ENCODE measurements at regions not wholly inside any gene's neighbourhood (a gene's known extent, or its start where the extent isn't known, plus 50 kb on each side); places are given as distances from the start of the nearest gene placed in this dataset.
"Not testable (repeated sequence)": the region's sequence is repeated elsewhere in the genome, so short reads cannot be mapped to it uniquely, and the experiment has no call there.

GRCh38 chr16:75820672-75821071 is 94.4 kb upstream of the CPHXL start:
- ATAC-seq (no peak), DNase-seq (no peak)
- no peak overlapping the region for H3K27ac ChIP-seq
- H3K4me1 ChIP-seq: no peaks in the 10 kb centered on the region
- intact Hi-C loops (cut with DNase I): no loop called here
- 90 to 92% methylated on average over 6 of the region's 6 CpGs for WGBS, 2 donors
- peaks cover 0 to under 1% (median 0%) of the 10 kb centered on the region in 11 donors for H3K9me3 ChIP-seq
- no peak for TF ChIP-seq CTCF (IDR thresholded peaks at IDR 0.05)
- peaks cover 0 to 6% (median 0%) of the 10 kb centered on the region in 7 donors for H3K27me3 ChIP-seq
- no peak overlapping the region for H3K4me3 ChIP-seq
- H3K36me3 ChIP-seq: no peaks in the 10 kb centered on the region

- no peak for TF ChIP-seq CTCF (IDR thresholded peaks at IDR 0.05)
- Histone ChIP-seq H3K27ac (no peak overlapping the region), H3K36me3 (no peaks in the 10 kb centered on the region), H3K9me3 (peaks cover 0 to 4% (median 0%) of the 10 kb centered on the region in 11 donors), H3K4me3 (no peak overlapping the region), H3K4me1 (no peaks in the 10 kb centered on the region), H3K27me3 (peaks cover 0 to 6% (median 0%) of the 10 kb centered on the region in 7 donors)
- DNase-seq (no peak), ATAC-seq (no peak)
- WGBS, 2 donors: 66 to 70% methylated on average over 3 of the region's 3 CpGs
- intact Hi-C loops (cut with DNase I): no loop called here
These were observed 94.8 kb upstream of the CPHXL start for GRCh38 chr16:75821117-75821516.

- ATAC-seq; H3K36me3 ChIP-seq; H3K27ac ChIP-seq; DNase-seq; H3K27me3 ChIP-seq; H3K4me1 ChIP-seq; intact Hi-C loops (cut with DNase I); H3K4me3 ChIP-seq: not testable (repeated sequence)
- WGBS, 2 donors: 82 to 84% methylated on average over 5 to 6 of the region's 6 CpGs
- peaks cover 0 to 32% (median 10%) of the 10 kb centered on the region in 11 donors for H3K9me3 ChIP-seq
These were observed 99.5 kb upstream of the CPHXL start for GRCh38 chr16:75825750-75826149.

DNA sequence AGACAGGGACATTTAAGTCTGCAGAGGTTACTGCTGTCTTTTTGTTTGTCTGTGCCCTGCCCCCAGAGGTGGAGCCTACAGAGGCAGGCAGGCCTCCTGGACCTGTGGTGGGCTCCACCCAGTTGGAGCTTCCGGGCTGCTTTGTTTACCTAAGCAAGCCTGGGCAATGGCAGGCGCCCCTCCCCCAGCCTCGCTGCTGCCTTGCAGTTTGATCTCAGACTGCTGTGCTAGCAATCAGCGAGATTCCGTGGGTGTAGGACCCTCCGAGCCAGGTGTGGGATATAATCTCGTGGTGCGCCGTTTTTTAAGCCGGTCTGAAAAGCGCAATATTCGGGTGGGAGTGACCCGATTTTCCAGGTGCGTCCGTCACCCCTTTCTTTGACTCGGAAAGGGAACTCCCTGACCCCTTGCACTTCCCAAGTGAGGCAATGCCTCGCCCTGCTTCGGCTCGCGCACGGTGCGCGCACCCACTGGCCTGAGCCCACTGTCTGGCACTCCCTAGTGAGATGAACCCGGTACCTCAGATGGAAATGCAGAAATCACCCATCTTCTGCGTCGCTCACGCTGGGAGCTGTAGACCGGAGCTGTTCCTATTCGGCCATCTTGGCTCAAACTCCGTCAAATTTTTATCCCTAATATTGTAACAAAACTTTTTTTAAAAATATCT is 101.2 kb upstream of the CPHXL start:
- ATAC-seq; H3K36me3 ChIP-seq; H3K4me1 ChIP-seq; DNase-seq; H3K4me3 ChIP-seq; H3K27me3 ChIP-seq; intact Hi-C loops (cut with DNase I); H3K27ac ChIP-seq: not testable (repeated sequence)
- 83 to 89% methylated on average over 11 to 19 of the region's 30 CpGs for WGBS, 2 donors
- peaks cover 0 to 45% (median 10%) of the 10 kb centered on the region in 11 donors for H3K9me3 ChIP-seq

DNA sequence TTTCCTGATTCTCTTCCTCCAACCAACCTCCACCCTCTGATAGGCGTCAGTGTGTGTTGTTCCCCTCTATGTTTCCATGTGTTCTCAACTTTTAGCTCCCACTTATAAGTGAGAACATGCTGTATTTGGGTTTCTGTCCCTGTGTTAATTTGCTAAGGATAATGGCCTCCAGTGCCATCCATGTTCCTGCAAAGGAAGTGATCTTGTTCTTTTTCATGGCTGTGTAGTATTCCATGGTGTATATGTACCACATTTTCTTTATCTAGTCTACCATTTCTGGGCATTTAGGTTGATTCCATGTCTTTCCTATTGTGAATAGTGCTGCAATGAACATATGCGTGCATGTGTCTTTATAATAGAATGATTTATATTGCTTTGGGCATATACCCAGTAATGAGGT is 107.1 kb upstream of the CPHXL start:
- DNase-seq; intact Hi-C loops (cut with DNase I); H3K27ac ChIP-seq; ATAC-seq; H3K4me1 ChIP-seq; H3K27me3 ChIP-seq; H3K36me3 ChIP-seq; H3K4me3 ChIP-seq: not testable (repeated sequence)
- peaks cover 0 to 48% (median 10%) of the 10 kb centered on the region in 11 donors for H3K9me3 ChIP-seq
- WGBS, 2 donors: 90 to 92% methylated on average over 2 of the region's 2 CpGs

DNA sequence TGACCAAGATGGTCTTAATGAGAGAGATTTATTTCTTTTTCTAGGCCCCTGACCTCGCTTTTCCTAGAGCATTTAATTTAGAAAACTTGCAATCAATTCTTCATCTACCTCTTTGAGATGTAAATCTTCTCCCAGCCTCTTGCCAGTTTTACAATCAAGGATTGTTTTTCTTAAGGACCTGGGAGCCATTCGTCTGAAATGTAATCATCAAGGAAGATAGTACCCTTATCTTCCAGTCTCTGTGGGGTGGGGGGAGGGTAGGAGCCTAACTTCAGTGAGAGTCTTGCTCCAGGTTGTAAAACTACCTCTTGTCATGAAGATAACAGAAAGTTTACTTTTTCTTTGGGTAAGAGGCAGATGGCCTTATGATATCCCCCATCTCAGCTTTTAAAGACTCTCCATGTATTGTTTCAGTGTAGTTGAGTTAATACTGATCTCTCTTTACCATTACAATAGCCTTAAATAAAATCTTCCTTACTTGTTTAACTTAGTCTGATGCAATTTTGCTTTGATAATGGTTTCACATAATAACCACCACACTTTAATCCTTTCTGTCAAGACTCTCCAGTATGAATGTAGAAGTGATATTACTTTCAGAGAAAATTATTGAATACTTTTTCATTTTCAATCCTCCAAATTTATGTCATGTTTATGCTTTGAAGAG is 110.2 kb upstream of the CPHXL start:
- Histone ChIP-seq H3K27me3 (no peaks in the 10 kb centered on the region), H3K4me1 (no peaks in the 10 kb centered on the region), H3K9me3 (peaks cover 0 to 22% (median 3%) of the 10 kb centered on the region in 11 donors), H3K36me3 (no peaks in the 10 kb centered on the region), H3K4me3 (no peak overlapping the region), H3K27ac (no peak overlapping the region)
- no peak for ATAC-seq
- no peak for TF ChIP-seq CTCF (IDR thresholded peaks at IDR 0.05)
- DNase-seq: no peak
- 18 to 30% methylated on average over 2 of the region's 2 CpGs for WGBS, 2 donors
- intact Hi-C loops (cut with DNase I): no loop called here
